Fibroblast of lung (primary cell): ENCODE measurements at regions not wholly inside any gene's neighbourhood (a gene's known extent, or its start where the extent isn't known, plus 50 kb on each side); places are given as distances from the start of the nearest gene placed in this dataset.

Experiments used
- EZH2 ChIP-seq: IDR thresholded peaks from 2 replicates; pipeline ENCODE4 v1.5.1; 2012; ENCODE audit warnings: low read length, control low read depth, mild to moderate bottlenecking; ENCODE audit errors: missing control alignments
- TF ChIP-seq, protein P1 (sequence below), 2 donors: IDR thresholded peaks in 1 of 2; conservative IDR thresholded peaks in 1 of 2; 1 replicate in 1 of 2; 2 replicates in 1 of 2; pipeline ENCODE4 v1.5.1; 2011 to 2012; ENCODE audit warnings: low read length in 2 of 2, control low read depth in 1 of 2, inconsistent platforms in 1 of 2, low read depth in 1 of 2, mild to moderate bottlenecking in 1 of 2

DNA sequence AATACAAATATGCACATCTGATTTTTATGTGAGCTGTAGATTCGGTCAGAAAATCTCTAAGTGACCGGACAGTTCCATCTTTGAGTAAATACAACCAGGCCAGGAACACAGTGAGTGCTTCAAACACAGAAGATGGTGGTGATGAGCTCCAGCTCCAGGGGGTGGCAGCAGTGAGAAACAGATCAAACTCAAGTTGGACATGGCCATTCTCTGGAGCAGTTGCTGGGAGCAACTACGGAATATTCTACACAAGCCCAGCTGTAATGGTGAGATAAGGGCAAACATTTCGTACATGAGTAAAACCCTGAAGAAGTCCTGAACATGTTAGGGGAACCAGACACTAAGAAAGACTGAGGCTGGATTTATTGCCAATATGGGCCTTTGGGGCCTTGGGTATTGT is 100.7 kb downstream of the BARHL2 start:
- TF ChIP-seq, protein P1, sequence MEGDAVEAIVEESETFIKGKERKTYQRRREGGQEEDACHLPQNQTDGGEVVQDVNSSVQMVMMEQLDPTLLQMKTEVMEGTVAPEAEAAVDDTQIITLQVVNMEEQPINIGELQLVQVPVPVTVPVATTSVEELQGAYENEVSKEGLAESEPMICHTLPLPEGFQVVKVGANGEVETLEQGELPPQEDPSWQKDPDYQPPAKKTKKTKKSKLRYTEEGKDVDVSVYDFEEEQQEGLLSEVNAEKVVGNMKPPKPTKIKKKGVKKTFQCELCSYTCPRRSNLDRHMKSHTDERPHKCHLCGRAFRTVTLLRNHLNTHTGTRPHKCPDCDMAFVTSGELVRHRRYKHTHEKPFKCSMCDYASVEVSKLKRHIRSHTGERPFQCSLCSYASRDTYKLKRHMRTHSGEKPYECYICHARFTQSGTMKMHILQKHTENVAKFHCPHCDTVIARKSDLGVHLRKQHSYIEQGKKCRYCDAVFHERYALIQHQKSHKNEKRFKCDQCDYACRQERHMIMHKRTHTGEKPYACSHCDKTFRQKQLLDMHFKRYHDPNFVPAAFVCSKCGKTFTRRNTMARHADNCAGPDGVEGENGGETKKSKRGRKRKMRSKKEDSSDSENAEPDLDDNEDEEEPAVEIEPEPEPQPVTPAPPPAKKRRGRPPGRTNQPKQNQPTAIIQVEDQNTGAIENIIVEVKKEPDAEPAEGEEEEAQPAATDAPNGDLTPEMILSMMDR (conservative IDR thresholded peaks at IDR 0.05 in 1 of 2, IDR thresholded peaks at IDR 0.05 in 1 of 2; ENCODE audit: low read depth in 1 of 2, low read length in 2 of 2): no peak
- no peak for TF ChIP-seq EZH2
